GM23338 (cell line): ENCODE measurements at regions not wholly inside any gene's neighbourhood (a gene's known extent, or its start where the extent isn't known, plus 50 kb on each side); places are given as distances from the start of the nearest gene placed in this dataset.

Experiments used
- ATAC-seq: fragments of 200-7000 bp; cut with Tn5 transposase; 3 replicates; pipeline ENCODE4 v1.9.1; 2020
- DNase-seq: peaks from one replicate; pipeline ENCODE4 v3.0.0-alpha.2; 2015; ENCODE audit warnings: low spot score
- H2AFZ ChIP-seq: fragments of 200-600 bp; sonication (generic); 2 replicates; pipeline ENCODE4 v1.8.0; 2016; ENCODE audit warnings: antibody characterized with exemption, mild to moderate bottlenecking, moderate library complexity
- H3F3A ChIP-seq: fragments of 200-600 bp; sonication (generic); replicated peaks from 2 replicates; pipeline ENCODE4 v1.8.0; 2017; ENCODE audit warnings: antibody characterized with exemption, mixed run types, low read depth
- H3K27ac ChIP-seq: fragments of 200-600 bp; sonication (generic); 2 replicates; pipeline ENCODE4 v1.6.1; 2016; ENCODE audit warnings: low read depth
- H3K27me3 ChIP-seq: fragments of 200-600 bp; sonication (generic); 2 replicates; pipeline ENCODE4 v1.8.0; 2016; ENCODE audit warnings: mild to moderate bottlenecking, mixed run types, moderate library complexity; ENCODE audit not compliant: insufficient read depth
- H3K36me3 ChIP-seq: fragments of 200-600 bp; sonication (generic); 2 replicates; pipeline ENCODE4 v1.8.0; 2016; ENCODE audit warnings: mild to moderate bottlenecking; ENCODE audit not compliant: insufficient read depth
- H3K4me1 ChIP-seq: fragments of 200-600 bp; sonication (generic); 2 replicates; pipeline ENCODE4 v1.8.0; 2016; ENCODE audit warnings: mild to moderate bottlenecking, moderate library complexity; ENCODE audit not compliant: insufficient read depth
- H3K4me2 ChIP-seq: fragments of 200-600 bp; sonication (generic); 2 replicates; pipeline ENCODE4 v1.7.1; 2017; ENCODE audit warnings: mixed run types
- H3K4me3 ChIP-seq: fragments of 200-600 bp; sonication (generic); 2 replicates; pipeline ENCODE4 v1.6.1; 2016; ENCODE audit warnings: mixed run types
- H3K79me2 ChIP-seq: fragments of 200-600 bp; sonication (generic); replicated peaks from 2 replicates; pipeline ENCODE4 v1.8.0; 2017; ENCODE audit warnings: mild to moderate bottlenecking; ENCODE audit not compliant: insufficient read depth
- H3K9me2 ChIP-seq: fragments of 200-600 bp; sonication (generic); 2 replicates; pipeline ENCODE4 v1.8.0; 2017; ENCODE audit not compliant: insufficient read depth
- H4K20me1 ChIP-seq: fragments of 200-600 bp; sonication (generic); replicated peaks from 2 replicates; pipeline ENCODE4 v1.8.0; 2017; ENCODE audit warnings: mild to moderate bottlenecking; ENCODE audit not compliant: insufficient read depth
- H3K27ac Mint-ChIP-seq: 2 replicates; pipeline ENCODE4 v1.8.0; 2020; ENCODE audit warnings: inconsistent platforms, mild to moderate bottlenecking, moderate library complexity, mixed read lengths
- H3K27me3 Mint-ChIP-seq: 3 replicates; pipeline ENCODE4 v1.8.0; 2022; ENCODE audit warnings: low read depth, mild to moderate bottlenecking, moderate library complexity, mixed read lengths, inconsistent platforms; ENCODE audit not compliant: insufficient read depth, poor library complexity
- H3K36me3 Mint-ChIP-seq: 3 replicates; pipeline ENCODE4 v1.8.0; 2021; ENCODE audit warnings: low read depth, mild to moderate bottlenecking, inconsistent platforms, moderate library complexity, mixed read lengths
- H3K4me1 Mint-ChIP-seq: 3 replicates; pipeline ENCODE4 v1.8.0; 2020; ENCODE audit warnings: mild to moderate bottlenecking, inconsistent platforms, mixed read lengths
- H3K4me3 Mint-ChIP-seq: 3 replicates; pipeline ENCODE4 v1.8.0; 2021; ENCODE audit warnings: moderate library complexity, mild to moderate bottlenecking, inconsistent platforms, mixed read lengths
- H3K9me3 Mint-ChIP-seq: 3 replicates; pipeline ENCODE4 v1.8.0; 2020; ENCODE audit warnings: moderate library complexity, mild to moderate bottlenecking, inconsistent platforms, mixed read lengths
- CREB1 ChIP-seq: fragments of 250-450 bp; sonication (Bioruptor Pico); IDR thresholded peaks from 2 replicates; pipeline ENCODE4 v1.5.0; 2020; ENCODE audit warnings: low read depth, mild to moderate bottlenecking, moderate library complexity
- EZH2 ChIP-seq: fragments of 200-600 bp; sonication (generic); IDR thresholded peaks from one replicate; pipeline ENCODE4 v1.8.0; 2017; ENCODE audit warnings: antibody characterized with exemption, mild to moderate bottlenecking, low read depth; ENCODE audit not compliant: unreplicated experiment
- EZH2phosphoT487 ChIP-seq: fragments of 200-600 bp; sonication (generic); IDR thresholded peaks from one replicate; pipeline ENCODE4 v1.8.1; 2018; ENCODE audit warnings: antibody characterized with exemption; ENCODE audit not compliant: unreplicated experiment
- JUNB ChIP-seq: IDR thresholded peaks from one replicate; pipeline ENCODE4 v1.6.1; 2016; ENCODE audit warnings: antibody characterized with exemption; ENCODE audit not compliant: unreplicated experiment
- NANOG ChIP-seq: IDR thresholded peaks from 2 replicates; pipeline ENCODE4 v1.6.1; 2016; ENCODE audit warnings: antibody characterized with exemption, borderline replicate concordance
- POLR2AphosphoS5 ChIP-seq: IDR thresholded peaks from 2 replicates; pipeline ENCODE4 v1.6.1; 2016; ENCODE audit warnings: antibody characterized with exemption, low read depth
- STAT1 ChIP-seq: IDR thresholded peaks from one replicate; pipeline ENCODE4 v1.6.1; 2016; ENCODE audit warnings: antibody characterized with exemption; ENCODE audit not compliant: unreplicated experiment
- ZNF114 ChIP-seq: fragments of 250-450 bp; sonication (Bioruptor Pico); IDR thresholded peaks from 2 replicates; pipeline ENCODE4 v1.5.0; 2020; ENCODE audit warnings: mild to moderate bottlenecking, moderate library complexity
- ZNF331 ChIP-seq: fragments of 250-450 bp; sonication (Bioruptor Pico); IDR thresholded peaks from 2 replicates; pipeline ENCODE4 v1.5.0; 2020; ENCODE audit warnings: low read depth, mild to moderate bottlenecking, moderate library complexity
- TF ChIP-seq, protein P1 (sequence below): fragments of 250-450 bp; sonication (Bioruptor Pico); IDR thresholded peaks from 2 replicates; pipeline ENCODE4 v1.5.0; 2020; ENCODE audit warnings: mild to moderate bottlenecking, moderate library complexity
- TF ChIP-seq, protein P2 (sequence below), 2 experiments: fragments of 200-600 bp in 1 of 2; sonication (generic) in 1 of 2; conservative IDR thresholded peaks; 2 replicates each; pipeline versions ENCODE4 v1.5.1 to v1.6.1; 2016 to 2017; ENCODE audit warnings: antibody characterized with exemption in 2 of 2, low read depth in 2 of 2, mild to moderate bottlenecking in 2 of 2, moderate library complexity in 1 of 2
- TF ChIP-seq, protein P3 (sequence below): IDR thresholded peaks from one replicate; pipeline ENCODE4 v1.6.1; 2018; ENCODE audit warnings: antibody characterized with exemption; ENCODE audit not compliant: unreplicated experiment
- TF ChIP-seq, protein P4 (sequence below): IDR thresholded peaks from 2 replicates; pipeline ENCODE4 v1.6.1; 2016; ENCODE audit warnings: antibody characterized with exemption

DNA sequence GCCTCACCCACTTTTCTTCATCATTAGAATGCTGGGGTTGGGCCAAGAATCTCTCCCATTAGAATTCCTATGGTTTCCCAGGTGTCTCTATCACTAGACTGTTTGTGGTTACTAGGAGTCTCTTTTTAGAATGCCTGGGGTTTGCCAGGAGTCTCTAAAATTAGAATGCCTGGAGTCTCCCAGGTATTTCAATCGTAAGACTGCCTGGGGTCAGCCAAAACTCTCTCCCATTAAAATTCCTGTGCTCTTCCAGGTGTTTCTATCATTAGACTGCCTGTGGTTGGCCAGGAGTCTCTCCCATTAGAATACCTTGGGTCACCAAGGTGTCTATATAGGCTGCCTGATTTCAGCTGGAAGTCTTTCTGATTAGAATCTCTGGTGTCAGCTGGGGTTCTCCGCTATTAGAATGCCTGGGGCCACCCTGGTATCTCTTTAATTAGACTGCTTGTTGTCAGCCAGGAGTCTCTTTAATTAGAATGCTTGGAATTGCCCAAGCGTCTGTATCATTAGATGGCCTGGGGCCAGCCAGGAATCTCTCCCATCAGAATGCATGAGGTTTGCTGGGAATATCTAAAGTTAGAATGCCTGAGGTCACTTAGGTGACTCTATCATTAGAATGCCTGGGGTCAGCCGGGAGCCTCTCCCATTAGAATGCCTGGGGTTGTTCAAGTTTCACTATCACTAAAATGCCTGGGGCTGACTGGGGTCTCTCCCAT lies 1479.2 kb downstream of the UQCRFS1 start:
- Histone ChIP-seq H3K4me2 (no peak overlapping the region), H3K27ac (no peak overlapping the region), H3K4me3 (no peak overlapping the region), H3F3A (no peaks in the 10 kb centered on the region), H3K36me3 (peaks cover 34% of the 10 kb centered on the region), H2AFZ (no peak overlapping the region), H3K27me3 (no peaks in the 10 kb centered on the region), H4K20me1 (no peaks in the 10 kb centered on the region), H3K79me2 (no peaks in the 10 kb centered on the region), H3K4me1 (no peaks in the 10 kb centered on the region), H3K9me2 (no peaks in the 10 kb centered on the region; the same call in 1 of the 2 replicates)
- H3K27me3 Mint-ChIP-seq: peaks cover 8% of the 10 kb centered on the region
- H3K36me3 Mint-ChIP-seq: peaks cover 83% of the 10 kb centered on the region
- TF ChIP-seq EZH2phosphoT487 (no peak), JUNB (no peak), POLR2AphosphoS5 (no peak), STAT1 (no peak), ZNF114 (no peak), EZH2 (no peak), ZNF331 (CRISPR knock-in tag) (no peak), NANOG (no peak), CREB1 (CRISPR knock-in tag) (no peak)
- TF ChIP-seq, protein P1, sequence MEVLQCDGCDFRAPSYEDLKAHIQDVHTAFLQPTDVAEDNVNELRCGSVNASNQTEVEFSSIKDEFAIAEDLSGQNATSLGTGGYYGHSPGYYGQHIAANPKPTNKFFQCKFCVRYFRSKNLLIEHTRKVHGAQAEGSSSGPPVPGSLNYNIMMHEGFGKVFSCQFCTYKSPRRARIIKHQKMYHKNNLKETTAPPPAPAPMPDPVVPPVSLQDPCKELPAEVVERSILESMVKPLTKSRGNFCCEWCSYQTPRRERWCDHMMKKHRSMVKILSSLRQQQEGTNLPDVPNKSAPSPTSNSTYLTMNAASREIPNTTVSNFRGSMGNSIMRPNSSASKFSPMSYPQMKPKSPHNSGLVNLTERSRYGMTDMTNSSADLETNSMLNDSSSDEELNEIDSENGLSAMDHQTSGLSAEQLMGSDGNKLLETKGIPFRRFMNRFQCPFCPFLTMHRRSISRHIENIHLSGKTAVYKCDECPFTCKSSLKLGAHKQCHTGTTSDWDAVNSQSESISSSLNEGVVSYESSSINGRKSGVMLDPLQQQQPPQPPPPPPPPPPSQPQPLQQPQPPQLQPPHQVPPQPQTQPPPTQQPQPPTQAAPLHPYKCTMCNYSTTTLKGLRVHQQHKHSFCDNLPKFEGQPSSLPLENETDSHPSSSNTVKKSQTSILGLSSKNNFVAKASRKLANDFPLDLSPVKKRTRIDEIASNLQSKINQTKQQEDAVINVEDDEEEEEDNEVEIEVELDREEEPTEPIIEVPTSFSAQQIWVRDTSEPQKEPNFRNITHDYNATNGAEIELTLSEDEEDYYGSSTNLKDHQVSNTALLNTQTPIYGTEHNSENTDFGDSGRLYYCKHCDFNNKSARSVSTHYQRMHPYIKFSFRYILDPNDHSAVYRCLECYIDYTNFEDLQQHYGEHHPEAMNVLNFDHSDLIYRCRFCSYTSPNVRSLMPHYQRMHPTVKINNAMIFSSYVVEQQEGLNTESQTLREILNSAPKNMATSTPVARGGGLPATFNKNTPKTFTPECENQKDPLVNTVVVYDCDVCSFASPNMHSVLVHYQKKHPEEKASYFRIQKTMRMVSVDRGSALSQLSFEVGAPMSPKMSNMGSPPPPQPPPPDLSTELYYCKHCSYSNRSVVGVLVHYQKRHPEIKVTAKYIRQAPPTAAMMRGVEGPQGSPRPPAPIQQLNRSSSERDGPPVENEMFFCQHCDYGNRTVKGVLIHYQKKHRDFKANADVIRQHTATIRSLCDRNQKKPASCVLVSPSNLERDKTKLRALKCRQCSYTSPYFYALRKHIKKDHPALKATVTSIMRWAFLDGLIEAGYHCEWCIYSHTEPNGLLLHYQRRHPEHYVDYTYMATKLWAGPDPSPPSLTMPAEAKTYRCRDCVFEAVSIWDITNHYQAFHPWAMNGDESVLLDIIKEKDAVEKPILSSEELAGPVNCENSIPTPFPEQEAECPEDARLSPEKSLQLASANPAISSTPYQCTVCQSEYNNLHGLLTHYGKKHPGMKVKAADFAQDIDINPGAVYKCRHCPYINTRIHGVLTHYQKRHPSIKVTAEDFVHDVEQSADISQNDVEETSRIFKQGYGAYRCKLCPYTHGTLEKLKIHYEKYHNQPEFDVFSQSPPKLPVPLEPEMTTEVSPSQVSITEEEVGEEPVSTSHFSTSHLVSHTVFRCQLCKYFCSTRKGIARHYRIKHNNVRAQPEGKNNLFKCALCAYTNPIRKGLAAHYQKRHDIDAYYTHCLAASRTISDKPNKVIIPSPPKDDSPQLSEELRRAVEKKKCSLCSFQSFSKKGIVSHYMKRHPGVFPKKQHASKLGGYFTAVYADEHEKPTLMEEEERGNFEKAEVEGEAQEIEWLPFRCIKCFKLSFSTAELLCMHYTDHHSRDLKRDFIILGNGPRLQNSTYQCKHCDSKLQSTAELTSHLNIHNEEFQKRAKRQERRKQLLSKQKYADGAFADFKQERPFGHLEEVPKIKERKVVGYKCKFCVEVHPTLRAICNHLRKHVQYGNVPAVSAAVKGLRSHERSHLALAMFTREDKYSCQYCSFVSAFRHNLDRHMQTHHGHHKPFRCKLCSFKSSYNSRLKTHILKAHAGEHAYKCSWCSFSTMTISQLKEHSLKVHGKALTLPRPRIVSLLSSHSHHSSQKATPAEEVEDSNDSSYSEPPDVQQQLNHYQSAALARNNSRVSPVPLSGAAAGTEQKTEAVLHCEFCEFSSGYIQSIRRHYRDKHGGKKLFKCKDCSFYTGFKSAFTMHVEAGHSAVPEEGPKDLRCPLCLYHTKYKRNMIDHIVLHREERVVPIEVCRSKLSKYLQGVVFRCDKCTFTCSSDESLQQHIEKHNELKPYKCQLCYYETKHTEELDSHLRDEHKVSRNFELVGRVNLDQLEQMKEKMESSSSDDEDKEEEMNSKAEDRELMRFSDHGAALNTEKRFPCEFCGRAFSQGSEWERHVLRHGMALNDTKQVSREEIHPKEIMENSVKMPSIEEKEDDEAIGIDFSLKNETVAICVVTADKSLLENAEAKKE (CRISPR knock-in tag): no peak
- TF ChIP-seq, protein P2, sequence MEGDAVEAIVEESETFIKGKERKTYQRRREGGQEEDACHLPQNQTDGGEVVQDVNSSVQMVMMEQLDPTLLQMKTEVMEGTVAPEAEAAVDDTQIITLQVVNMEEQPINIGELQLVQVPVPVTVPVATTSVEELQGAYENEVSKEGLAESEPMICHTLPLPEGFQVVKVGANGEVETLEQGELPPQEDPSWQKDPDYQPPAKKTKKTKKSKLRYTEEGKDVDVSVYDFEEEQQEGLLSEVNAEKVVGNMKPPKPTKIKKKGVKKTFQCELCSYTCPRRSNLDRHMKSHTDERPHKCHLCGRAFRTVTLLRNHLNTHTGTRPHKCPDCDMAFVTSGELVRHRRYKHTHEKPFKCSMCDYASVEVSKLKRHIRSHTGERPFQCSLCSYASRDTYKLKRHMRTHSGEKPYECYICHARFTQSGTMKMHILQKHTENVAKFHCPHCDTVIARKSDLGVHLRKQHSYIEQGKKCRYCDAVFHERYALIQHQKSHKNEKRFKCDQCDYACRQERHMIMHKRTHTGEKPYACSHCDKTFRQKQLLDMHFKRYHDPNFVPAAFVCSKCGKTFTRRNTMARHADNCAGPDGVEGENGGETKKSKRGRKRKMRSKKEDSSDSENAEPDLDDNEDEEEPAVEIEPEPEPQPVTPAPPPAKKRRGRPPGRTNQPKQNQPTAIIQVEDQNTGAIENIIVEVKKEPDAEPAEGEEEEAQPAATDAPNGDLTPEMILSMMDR (conservative IDR thresholded peaks at IDR 0.05; ENCODE audit: low read depth in 2 of 2): no peak
- TF ChIP-seq, protein P3, sequence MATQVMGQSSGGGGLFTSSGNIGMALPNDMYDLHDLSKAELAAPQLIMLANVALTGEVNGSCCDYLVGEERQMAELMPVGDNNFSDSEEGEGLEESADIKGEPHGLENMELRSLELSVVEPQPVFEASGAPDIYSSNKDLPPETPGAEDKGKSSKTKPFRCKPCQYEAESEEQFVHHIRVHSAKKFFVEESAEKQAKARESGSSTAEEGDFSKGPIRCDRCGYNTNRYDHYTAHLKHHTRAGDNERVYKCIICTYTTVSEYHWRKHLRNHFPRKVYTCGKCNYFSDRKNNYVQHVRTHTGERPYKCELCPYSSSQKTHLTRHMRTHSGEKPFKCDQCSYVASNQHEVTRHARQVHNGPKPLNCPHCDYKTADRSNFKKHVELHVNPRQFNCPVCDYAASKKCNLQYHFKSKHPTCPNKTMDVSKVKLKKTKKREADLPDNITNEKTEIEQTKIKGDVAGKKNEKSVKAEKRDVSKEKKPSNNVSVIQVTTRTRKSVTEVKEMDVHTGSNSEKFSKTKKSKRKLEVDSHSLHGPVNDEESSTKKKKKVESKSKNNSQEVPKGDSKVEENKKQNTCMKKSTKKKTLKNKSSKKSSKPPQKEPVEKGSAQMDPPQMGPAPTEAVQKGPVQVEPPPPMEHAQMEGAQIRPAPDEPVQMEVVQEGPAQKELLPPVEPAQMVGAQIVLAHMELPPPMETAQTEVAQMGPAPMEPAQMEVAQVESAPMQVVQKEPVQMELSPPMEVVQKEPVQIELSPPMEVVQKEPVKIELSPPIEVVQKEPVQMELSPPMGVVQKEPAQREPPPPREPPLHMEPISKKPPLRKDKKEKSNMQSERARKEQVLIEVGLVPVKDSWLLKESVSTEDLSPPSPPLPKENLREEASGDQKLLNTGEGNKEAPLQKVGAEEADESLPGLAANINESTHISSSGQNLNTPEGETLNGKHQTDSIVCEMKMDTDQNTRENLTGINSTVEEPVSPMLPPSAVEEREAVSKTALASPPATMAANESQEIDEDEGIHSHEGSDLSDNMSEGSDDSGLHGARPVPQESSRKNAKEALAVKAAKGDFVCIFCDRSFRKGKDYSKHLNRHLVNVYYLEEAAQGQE: no peak
- TF ChIP-seq, protein P4, sequence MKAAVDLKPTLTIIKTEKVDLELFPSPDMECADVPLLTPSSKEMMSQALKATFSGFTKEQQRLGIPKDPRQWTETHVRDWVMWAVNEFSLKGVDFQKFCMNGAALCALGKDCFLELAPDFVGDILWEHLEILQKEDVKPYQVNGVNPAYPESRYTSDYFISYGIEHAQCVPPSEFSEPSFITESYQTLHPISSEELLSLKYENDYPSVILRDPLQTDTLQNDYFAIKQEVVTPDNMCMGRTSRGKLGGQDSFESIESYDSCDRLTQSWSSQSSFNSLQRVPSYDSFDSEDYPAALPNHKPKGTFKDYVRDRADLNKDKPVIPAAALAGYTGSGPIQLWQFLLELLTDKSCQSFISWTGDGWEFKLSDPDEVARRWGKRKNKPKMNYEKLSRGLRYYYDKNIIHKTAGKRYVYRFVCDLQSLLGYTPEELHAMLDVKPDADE: no peak
- H3K27ac Mint-ChIP-seq: no peak overlapping the region
- H3K4me1 Mint-ChIP-seq: no peaks in the 10 kb centered on the region
- ATAC-seq (no peak), DNase-seq (no peak)
- no peak overlapping the region for H3K4me3 Mint-ChIP-seq
- peaks cover 11% of the 10 kb centered on the region for H3K9me3 Mint-ChIP-seq
